PC-3 (cell line): ENCODE measurements at regions not wholly inside any gene's neighbourhood (a gene's known extent, or its start where the extent isn't known, plus 50 kb on each side); places are given as distances from the start of the nearest gene placed in this dataset.

Experiments
- ATAC-seq: fragments of 200-7000 bp; cut with Tn5 transposase; 2 replicates; pipeline ENCODE4 v1.9.1; 2020; ENCODE audit warnings: mild to moderate bottlenecking, moderate library complexity
- BruUV-seq: library from RNA; stranded (reverse); fragments of 400-500 nt; replicated peaks from 2 replicates; lab custom pipeline; 2021; lab: Mats Ljungman, UMichigan
- CTCF ChIA-PET: fragments of 300-600 bp; sonication (Branson Sonifier 250); formaldehyde crosslinking; loops from one replicate; lab custom pipeline; 2022; ENCODE audit warnings: antibody characterized with exemption; lab: Charles Lee
- POLR2A ChIA-PET: fragments of 300-600 bp; sonication (Branson Sonifier 250); formaldehyde crosslinking; loops from one replicate; lab custom pipeline; 2022; ENCODE audit warnings: antibody characterized with exemption; ENCODE audit not compliant: unreplicated experiment; lab: Charles Lee
- DNase-seq: peaks from one replicate; pipeline ENCODE4 v3.0.0-alpha.2; 2015
- H2AFZ ChIP-seq: fragments of 300-600 bp; sonication (generic); 2 replicates; pipeline ENCODE4 v1.6.0; 2016; ENCODE audit warnings: antibody characterized with exemption, low read length
- H3F3A ChIP-seq: fragments of 300-600 bp; sonication (generic); one replicate; pipeline ENCODE4 v1.6.0; 2017; ENCODE audit warnings: antibody characterized with exemption, low read length, control low read depth, mild to moderate bottlenecking; ENCODE audit not compliant: unreplicated experiment
- H3K27ac ChIP-seq: fragments of 300-600 bp; sonication (generic); 2 replicates; pipeline ENCODE4 v1.5.1; 2016; ENCODE audit warnings: mild to moderate bottlenecking, low read length
- H3K27me3 ChIP-seq: fragments of 300-600 bp; sonication (generic); 2 replicates; pipeline ENCODE4 v1.6.1; 2016; ENCODE audit warnings: low read length, mixed read lengths
- H3K36me3 ChIP-seq: fragments of 300-600 bp; sonication (generic); 2 replicates; pipeline ENCODE4 v1.6.1; 2016; ENCODE audit warnings: low read depth, mixed run types, low read length, mixed read lengths
- H3K4me1 ChIP-seq: fragments of 300-600 bp; sonication (generic); 2 replicates; pipeline ENCODE4 v1.5.1; 2016; ENCODE audit warnings: low read length; ENCODE audit not compliant: insufficient read depth
- H3K4me2 ChIP-seq: fragments of 300-600 bp; sonication (generic); 2 replicates; pipeline ENCODE4 v1.6.0; 2016; ENCODE audit warnings: low read length
- H3K4me3 ChIP-seq: fragments of 300-600 bp; sonication (generic); 2 replicates; pipeline ENCODE4 v1.5.1; 2016; ENCODE audit warnings: mild to moderate bottlenecking, low read length, mixed read lengths
- H3K79me2 ChIP-seq: fragments of 300-600 bp; sonication (generic); 2 replicates; pipeline ENCODE4 v1.6.1; 2017; ENCODE audit warnings: low read length, mixed read lengths
- H3K9ac ChIP-seq: fragments of 300-600 bp; sonication (generic); 2 replicates; pipeline ENCODE4 v1.6.0; 2016; ENCODE audit warnings: mild to moderate bottlenecking, low read length
- H3K9me2 ChIP-seq: fragments of 300-600 bp; sonication (generic); replicated peaks from 2 replicates; pipeline ENCODE4 v1.6.1; 2016; ENCODE audit warnings: mixed run types, low read length, mixed read lengths
- H3K9me3 ChIP-seq: fragments of 300-600 bp; sonication (generic); 2 replicates; pipeline ENCODE4 v1.6.1; 2016; ENCODE audit warnings: low read length, mixed read lengths
- H4K20me1 ChIP-seq: fragments of 300-600 bp; sonication (generic); 2 replicates; pipeline ENCODE4 v1.6.1; 2016; ENCODE audit warnings: low read length, mixed read lengths
- EZH2 ChIP-seq: fragments of 300-600 bp; sonication (generic); IDR thresholded peaks from one replicate; pipeline ENCODE4 v1.6.1; 2017; ENCODE audit warnings: antibody characterized with exemption, mild to moderate bottlenecking, low read length; ENCODE audit not compliant: unreplicated experiment
- EZH2phosphoT487 ChIP-seq: fragments of 300-600 bp; sonication (generic); IDR thresholded peaks from 2 replicates; pipeline ENCODE4 v1.6.1; 2018; ENCODE audit warnings: mild to moderate bottlenecking, antibody characterized with exemption, low read length, borderline replicate concordance
- intact Hi-C: fragments of 100-400 bp; cut with micrococcal nuclease; formaldehyde crosslinking; loops from 2 replicates; pipeline ENCODE4 v1.9.0; 2023
- TF ChIP-seq, protein P1 (sequence below): fragments of 300-600 bp; sonication (generic); conservative IDR thresholded peaks from 2 replicates; pipeline ENCODE4 v1.5.1; 2017; ENCODE audit warnings: antibody characterized with exemption, low read depth, mild to moderate bottlenecking, low read length

DNA sequence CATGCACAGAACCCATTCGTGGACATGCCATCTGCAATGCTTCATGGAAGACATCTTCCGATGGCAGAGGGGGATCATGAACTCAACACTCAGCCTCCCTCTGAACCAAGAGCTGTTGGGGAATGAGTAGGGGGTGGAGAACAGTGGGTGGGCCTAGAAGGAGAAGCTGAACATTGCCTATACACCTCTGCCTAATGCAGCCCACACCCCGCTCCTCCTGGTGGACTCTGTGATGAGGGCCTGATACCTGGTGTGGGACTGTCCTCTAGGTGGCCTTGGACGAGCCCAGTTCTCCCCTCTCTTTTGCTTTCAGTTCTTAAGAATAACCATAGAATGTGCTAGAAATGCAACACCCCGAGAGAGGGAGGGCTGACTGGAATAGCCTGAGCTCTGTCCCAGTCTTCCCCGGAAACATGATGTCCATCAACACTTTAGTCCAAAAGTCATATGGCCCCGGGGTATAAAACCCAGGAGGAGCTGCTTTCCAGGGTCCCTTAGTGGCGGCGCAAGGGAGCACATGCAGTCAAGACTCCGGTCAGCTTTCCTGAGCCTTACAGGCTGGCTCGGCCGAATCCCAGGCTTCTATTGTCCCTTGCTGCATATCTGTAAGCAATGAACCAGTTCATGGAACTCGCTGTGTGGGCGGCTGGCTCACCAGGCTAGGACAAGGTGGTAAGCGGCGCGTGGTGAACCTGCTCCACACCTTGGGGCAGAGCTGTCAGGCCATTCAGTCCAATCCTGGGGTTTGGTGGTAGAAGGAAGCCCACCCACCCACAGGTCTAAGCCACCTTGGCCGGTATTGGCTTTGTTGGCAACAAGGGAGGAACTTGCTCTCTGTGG, 216.9 kb downstream of the CTTN start:
- Histone ChIP-seq H3K9me3 (no peaks in the 10 kb centered on the region), H3K27ac (no peak overlapping the region), H3K79me2 (no peaks in the 10 kb centered on the region), H3K4me2 (no peak overlapping the region), H3K36me3 (no peaks in the 10 kb centered on the region), H2AFZ (no peak overlapping the region), H3K4me3 (no peak overlapping the region), H4K20me1 (no peaks in the 10 kb centered on the region), H3K27me3 (no peaks in the 10 kb centered on the region), H3K9me2 (no peaks in the 10 kb centered on the region), H3F3A (no peaks in the 10 kb centered on the region), H3K4me1 (no peaks in the 10 kb centered on the region), H3K9ac (no peak overlapping the region)
- intact Hi-C loops, result no loop called here
- TF ChIP-seq EZH2 (no peak), EZH2phosphoT487 (no peak)
- TF ChIP-seq, protein P1, sequence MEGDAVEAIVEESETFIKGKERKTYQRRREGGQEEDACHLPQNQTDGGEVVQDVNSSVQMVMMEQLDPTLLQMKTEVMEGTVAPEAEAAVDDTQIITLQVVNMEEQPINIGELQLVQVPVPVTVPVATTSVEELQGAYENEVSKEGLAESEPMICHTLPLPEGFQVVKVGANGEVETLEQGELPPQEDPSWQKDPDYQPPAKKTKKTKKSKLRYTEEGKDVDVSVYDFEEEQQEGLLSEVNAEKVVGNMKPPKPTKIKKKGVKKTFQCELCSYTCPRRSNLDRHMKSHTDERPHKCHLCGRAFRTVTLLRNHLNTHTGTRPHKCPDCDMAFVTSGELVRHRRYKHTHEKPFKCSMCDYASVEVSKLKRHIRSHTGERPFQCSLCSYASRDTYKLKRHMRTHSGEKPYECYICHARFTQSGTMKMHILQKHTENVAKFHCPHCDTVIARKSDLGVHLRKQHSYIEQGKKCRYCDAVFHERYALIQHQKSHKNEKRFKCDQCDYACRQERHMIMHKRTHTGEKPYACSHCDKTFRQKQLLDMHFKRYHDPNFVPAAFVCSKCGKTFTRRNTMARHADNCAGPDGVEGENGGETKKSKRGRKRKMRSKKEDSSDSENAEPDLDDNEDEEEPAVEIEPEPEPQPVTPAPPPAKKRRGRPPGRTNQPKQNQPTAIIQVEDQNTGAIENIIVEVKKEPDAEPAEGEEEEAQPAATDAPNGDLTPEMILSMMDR, result no peak
- no TSS peak for BruUV-seq
- POLR2A ChIA-PET, result no interaction called here
- ATAC-seq (no peak), DNase-seq (no peak)
- CTCF ChIA-PET, result no interaction called here

- Histone ChIP-seq H4K20me1 (no peaks in the 10 kb centered on the region), H3F3A (no peaks in the 10 kb centered on the region), H3K4me2 (no peak overlapping the region), H2AFZ (no peak overlapping the region), H3K4me3 (no peak overlapping the region), H3K27me3 (no peaks in the 10 kb centered on the region), H3K79me2 (no peaks in the 10 kb centered on the region), H3K9ac (no peak overlapping the region), H3K27ac (no peak overlapping the region), H3K36me3 (no peaks in the 10 kb centered on the region), H3K9me3 (no peaks in the 10 kb centered on the region), H3K9me2 (no peaks in the 10 kb centered on the region), H3K4me1 (no peaks in the 10 kb centered on the region)
- ATAC-seq (no peak), DNase-seq (no peak)
- POLR2A ChIA-PET, result no interaction called here
- TF ChIP-seq, protein P1, result no peak
- TF ChIP-seq EZH2phosphoT487 (no peak), EZH2 (no peak)
- no TSS peak for BruUV-seq
- intact Hi-C loops, result no loop called here
- CTCF ChIA-PET, result no interaction called here
Measured at GRCh38 chr11:70616317-70616716, 218.0 kb downstream of the CTTN start.
